Activated CD8-positive, alpha-beta memory T cell treated with anti-CD3 and anti-CD28 coated beads, Interleukin-2, amount 50 U/mL, for 4 hours (primary cell): ENCODE measurements at regions not wholly inside any gene's neighbourhood (a gene's known extent, or its start where the extent isn't known, plus 50 kb on each side); places are given as distances from the start of the nearest gene placed in this dataset.
"Not testable (repeated sequence)": the region's sequence is repeated elsewhere in the genome, so short reads cannot be mapped to it uniquely, and the experiment has no call there.

Experiments used
- DNase-seq: peaks from one replicate; pipeline ENCODE4 v3.0.0-alpha.2; 2020

DNA sequence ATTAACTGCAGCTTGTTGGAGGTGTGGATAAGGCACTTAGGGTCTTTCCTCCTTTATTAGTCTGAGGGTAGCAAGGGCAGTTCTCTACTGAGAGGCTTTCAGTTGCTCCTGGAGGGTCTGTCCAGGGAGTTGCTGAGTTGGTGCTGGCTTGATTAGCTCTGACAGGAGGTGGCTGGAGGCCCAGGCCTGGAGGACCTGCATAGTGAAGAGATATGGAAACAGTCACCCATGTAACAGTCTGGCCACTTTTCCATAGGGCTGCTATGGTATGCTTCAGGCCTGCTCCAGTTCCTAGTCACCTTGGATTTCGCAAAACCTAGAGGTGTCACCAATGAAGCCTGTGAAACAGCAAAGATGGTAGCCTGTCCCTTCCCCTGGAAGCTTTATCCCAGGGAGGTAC lies 143.3 kb upstream of the SLC38A2 start:
- DNase-seq, result no peak

DNA sequence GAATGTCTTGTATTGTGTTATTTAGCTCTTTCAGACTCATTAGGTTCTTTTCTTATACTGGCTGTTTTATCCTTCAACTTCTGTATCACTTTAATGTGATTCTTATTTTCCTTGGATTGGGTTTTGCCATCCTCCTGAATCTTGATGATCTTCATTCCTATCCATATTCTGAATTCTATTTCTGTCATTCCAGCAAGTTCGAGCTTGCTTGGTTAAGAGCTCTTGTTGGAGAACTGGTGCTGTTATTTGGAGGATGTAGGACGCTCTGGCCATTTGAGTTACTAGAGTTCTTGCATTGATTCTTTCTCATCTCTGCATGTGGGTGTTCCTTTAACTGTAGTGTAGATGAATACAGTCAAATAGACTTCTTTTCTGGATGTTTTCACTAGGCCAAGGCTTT lies 142.3 kb upstream of the SLC38A2 start:
- no peak for DNase-seq

DNA sequence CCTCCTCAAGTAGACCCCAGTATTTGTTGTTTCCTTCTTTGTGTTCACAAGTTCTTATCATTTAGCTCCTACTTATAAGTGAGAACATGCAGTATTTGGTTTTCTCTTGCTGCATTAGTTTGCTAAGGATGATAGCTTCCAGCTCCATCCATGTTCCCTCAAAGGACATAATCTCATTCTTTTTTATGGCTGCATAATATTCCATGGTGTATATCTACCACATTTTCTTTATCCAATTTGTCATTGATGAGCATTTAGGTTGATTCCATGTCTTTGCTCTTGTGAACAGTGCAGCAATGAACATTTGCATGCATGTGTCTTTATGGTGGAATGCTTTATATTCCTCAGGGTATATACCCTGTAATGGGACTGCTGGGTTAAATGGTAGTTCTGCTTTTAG lies 137.7 kb upstream of the SLC38A2 start:
- DNase-seq, result not testable (repeated sequence)

DNA sequence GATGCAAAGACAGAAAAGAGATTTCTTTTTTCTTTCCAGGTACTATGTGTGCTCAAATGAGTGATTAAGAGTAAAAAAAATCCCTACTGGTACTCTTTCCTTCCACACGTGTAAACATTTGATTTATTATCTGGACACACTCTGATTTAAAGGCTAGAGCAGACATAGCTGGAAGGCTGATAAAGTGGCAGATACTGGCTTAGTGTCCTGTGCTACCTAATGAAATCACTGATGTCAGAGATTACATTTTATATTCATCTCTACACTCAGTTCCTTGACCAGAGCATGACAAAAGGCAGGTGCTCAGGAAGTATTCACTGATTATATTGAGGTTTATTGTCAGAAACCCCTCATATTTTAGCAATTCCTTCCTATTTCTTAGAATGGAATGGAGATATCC lies 136.6 kb upstream of the SLC38A2 start:
- DNase-seq, result no peak

DNA sequence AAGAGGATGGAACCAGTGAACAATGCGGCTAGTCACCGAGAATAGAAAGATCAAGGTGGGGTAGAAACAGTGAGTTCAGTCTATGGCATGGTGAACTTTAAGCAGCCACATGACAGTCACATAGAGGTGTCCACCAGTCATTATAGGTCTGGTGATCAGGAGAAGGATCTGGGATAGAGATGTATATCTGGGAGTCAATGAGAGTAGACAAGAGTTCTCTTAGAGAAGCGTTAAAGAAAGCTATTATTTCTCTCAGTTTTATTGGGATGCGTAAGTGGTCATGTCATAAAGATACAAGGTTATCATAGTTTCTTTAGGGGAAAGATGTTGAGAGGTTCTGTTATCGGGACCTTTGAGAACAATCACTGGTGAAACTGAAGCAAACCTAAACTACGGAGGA lies 136.1 kb upstream of the SLC38A2 start:
- DNase-seq, result no peak

DNA sequence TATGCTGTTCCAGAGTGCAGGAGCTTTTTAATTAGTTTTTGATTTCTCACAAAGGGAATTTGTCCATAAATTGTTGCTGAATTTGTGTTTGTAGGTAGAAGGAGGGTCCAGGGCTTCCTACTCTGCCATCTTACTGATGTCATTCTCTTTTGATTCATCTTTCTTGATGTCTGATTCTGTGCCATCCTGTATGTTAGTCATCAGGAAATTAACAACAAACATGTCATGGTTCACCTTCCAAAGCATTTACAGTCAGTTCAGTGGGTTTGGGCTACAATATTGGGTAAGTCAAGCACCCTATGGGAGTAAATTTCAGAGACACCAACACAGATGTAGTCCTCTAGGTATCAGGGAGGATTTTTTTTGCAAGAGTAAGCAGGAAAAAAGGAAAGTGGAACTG lies 135.2 kb upstream of the SLC38A2 start:
- no peak for DNase-seq

DNA sequence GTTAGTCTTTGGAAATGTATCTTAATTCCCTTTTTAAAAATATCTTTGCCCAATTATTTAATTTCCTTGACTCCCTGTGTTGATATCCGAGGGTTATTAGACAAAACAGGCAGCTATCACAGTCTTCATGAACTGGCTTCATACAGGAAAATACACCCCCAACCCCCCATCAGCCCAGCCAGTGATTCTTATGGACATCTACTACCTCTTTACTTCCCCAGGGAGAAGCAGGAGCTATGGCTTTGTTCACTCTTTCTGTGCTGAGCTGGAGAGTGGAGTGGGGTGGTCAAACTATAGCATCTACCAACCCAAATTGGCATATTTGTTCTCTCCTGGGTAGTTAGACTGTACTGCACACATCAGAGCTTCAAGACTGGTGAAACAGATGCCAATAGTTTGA lies 134.4 kb upstream of the SLC38A2 start:
- DNase-seq, result no peak

DNA sequence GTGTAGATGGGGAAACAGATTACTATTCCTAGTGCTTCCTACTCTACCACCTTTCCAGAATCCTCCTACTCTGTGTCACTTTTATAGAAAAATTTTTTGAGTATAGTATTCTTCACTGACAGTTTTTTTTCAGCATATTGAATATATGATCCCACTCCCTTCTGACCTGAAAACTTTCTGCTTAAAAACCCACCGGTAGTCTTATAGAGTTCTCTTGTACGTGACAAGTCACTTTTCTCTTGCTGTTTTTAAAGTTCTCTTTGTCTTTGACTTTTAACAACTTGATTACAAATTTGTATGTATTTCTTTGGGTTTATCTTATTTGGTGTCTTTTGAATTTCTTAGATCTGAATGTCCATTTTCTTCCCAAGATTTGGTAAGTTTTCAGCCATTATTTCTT lies 133.6 kb upstream of the SLC38A2 start:
- DNase-seq, result no peak

DNA sequence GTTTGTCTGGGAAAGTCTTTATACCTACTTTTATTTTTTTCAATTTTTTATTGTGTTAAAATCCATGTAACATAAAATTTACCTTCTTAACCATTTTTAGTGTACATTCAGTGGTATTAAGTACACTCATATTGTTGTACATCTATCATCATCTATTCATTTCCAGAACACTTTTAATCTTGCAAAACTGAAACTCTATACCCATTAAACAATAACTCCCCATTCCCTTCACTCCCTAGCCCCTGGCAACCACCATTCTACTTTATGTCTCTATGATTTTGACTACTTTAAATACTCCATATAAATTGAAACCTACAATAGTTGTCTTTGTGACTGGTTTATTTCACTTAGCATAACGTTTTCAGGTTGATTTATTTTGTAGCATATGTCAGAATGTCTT lies 131.9 kb upstream of the SLC38A2 start:
- no peak for DNase-seq

DNA sequence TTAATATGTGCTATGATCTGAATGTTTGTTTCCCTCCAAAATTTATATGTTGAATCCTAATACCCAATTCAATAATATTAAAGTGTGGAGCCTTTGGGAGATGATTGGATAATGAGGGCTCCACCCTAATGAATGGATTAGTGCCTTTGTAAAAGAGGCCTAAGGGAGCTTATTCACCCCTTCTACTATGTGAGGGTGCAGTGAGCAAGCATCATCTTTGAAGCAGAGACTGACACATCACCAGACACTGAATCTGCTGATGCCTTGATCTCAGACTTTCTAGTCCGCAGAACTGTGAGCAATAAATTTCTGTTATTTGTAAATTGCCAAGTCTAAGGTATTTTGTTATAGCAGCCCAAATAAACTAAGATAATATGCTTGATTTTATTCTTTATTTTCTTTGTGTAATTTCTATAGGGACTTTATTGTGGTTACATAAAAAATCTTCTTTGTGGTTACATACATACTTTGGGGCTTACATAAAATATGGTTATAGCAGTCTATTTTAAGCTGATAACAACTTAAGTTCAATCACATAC lies 131.1 kb upstream of the SLC38A2 start:
- DNase-seq, result no peak

DNA sequence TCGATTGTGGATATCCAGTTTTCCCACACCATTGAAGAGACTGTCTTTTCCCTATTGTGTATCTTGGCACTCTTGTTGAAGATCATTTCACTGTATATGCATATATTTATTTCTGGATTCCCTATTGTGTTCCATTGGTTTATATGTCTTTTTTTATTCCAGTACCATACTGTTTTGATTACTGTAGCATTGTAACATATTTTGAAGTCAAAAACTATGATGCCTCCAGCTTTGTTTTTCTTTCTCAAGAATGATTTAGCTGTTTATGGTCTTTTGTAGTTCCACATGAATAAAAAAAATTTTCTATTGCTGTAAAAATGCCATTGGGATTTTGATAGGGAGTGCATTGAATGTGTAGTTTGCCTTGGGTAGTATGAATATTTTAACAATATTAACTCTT lies 128.1 kb upstream of the SLC38A2 start:
- no peak for DNase-seq

DNA sequence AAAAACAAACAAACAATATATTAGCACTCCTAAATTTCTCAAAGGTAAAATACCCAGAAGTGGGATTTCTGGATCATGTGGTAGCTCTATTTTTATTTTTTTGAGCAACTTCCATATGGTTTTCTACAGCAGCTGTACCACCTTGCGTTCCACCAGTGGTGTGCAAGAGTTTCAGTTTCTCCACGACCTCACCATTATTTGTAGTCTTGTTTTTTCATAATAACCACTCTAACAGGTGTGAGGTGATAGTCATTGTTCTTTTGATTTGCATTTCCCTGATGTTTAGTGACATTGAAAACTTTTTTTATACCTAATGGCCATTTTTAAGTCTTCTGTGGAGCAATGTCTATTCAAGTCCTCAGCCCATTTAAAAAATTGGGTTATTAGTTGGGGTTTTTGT lies 127.3 kb upstream of the SLC38A2 start:
- DNase-seq, result no peak

DNA sequence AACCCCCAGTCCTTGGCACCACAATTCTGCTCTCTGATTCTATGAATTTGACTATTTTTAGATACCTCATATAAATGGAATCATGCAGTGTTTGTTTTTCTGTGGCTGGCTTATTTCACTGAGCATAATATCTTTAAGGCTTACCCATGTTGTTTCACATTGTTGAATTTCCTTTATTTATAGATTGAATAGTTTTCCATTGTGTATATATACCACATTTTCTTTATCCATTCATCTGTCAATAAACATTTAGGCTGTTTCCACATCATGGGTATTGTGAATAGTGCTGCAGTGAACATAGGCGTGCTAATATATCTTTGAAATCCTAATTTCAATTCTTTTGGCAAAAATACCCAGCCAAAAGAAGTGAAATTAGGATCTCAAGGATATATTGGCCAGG lies 126.7 kb upstream of the SLC38A2 start:
- DNase-seq, result no peak

DNA sequence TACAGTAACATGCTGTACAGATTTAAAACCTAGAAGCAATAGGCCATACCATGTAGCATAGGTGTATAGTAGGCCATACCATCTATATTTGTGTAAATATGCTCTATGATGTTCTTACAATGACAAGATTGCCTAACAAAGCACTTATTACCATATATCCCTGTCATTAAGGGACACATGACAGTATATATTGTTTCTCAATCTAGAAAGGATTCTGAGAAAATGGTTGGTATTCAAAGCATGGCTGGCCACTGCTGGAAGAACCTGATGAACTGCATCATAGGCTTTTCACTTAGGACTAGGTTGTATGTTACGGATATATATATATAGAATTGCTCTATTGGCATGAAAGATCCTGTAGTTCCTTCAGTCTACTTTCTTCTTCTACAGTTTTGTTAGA lies 125.2 kb upstream of the SLC38A2 start:
- no peak for DNase-seq

DNA sequence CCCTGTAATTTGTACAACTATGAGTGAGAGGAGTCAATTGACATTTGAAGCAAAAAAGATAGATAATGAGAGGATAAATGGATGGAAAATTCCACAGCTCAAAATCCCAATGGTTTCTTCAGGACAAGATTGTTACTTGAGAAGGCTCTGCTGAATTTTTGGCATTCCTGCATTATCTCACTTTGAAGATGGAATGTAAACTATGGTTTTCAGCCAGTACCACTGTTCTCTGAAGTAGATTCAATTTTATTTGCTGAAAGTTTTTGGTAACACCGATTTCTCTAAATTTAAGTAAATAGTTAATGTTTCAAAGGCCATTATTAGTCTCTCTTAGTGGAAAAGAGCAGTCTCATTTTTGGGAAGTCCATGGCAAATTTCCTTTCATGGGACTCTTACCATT lies 121.9 kb upstream of the SLC38A2 start:
- DNase-seq, result no peak

DNA sequence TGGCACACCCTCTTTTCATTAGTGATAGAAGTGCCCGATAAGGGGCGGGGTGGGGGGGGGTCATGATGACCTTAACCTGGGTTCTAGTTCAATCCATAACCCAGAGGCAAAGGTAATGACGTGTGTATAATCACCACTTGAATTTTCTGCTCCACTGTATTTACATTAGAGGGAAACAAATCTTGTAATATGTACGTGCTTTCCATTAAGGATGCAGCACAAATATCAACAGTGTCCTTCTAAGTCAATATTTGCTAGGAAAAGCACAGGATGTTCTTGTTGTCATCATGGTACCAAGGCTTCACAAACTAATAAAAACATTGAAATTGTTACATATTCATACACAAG lies 121.2 kb upstream of the SLC38A2 start:
- DNase-seq, result no peak

DNA sequence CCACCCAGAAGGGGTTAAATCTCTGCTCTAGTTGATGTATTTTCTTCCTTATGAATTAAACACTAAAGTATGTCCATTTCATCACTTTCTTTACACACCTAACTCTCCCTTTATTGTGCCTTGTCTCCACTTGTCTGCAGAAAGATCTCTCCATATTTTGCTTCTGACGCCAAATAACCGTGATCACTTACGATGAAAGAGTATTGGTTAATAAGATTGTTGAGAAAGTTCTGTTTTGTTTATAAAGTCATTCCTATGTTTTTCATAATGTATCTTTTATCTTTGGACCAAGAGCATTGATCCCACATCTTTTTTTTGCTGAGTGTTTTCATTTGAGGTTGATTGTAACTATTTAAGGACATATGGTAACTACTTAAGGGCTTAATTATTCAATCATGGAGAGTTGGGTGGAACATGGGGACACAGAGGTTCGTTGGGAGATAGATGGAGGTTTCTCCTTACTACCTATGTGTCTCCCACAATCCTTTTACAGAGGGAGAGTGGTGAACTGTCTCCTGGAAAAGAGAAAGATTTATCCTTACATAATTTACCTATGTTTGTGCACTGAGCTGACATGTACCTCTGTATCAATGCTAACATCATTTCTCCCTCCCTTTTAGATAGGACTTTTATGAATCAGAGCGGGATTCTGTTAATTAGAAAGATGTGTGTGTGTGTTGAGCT lies 120.7 kb upstream of the SLC38A2 start:
- no peak for DNase-seq

DNA sequence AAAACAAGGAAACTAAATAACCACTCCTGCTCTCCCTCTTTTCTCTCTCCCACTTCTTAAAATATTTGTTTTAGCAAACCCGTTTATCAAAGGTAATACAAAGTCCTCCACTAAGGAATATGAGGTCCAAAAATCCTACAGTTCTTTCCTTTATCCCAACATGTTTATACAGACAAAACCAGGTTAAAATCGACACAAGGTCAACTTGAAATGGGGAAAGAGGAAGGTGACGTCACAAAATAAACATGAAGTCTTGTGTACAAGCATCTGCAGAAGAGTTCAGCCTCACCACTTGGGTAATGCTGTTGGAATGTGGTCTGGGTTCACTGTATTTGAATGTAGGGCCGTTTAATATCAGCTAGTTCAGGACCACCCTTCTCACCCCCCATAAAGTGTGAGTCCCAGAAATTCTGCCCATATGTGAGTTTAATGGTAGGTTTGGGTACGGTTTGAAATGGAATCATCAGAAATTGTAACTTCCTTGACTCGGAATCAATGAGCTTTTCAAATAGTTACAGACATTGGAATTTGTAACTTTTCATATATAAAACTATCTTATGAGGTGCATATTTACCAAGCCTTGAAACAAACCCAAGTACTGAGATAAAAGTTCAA lies 120.0 kb upstream of the SLC38A2 start:
- DNase-seq, result no peak

DNA sequence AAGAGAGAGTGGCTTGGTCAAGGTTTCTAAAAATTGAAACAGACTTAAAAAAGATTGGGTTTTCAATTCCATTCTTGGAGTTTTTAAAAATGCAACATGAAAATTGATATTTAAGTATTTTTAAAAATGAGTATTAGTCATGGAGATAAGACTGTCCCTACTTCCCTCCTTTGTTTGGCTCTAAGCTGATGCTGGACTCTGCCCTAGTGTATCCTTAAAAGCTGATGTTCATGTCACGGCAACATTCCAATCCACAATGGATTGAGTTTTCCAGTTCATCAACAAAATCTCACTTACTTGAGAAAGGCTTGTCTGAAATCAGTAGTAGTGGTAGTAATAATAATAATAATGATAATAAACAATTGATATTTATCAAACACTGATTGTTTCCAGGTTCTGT lies 119.0 kb upstream of the SLC38A2 start:
- no peak for DNase-seq

DNA sequence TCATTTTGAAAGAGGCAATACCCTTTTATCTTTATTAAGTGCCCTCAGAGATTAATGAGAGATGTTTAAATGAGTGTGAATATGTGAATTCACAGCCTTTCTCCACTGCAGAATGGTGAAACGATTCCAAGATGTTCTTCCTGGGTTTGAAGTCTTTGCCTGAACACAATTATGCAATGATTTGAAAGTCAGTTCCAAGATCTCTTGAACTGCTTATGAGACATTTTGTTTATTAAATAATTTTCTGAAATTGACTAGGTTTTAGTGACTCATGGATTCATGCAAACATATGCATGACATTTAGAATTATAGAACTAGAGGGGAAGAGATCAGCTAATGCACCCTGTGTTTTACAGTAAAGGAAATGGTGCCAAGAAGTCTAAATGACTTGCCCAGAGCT lies 118.1 kb upstream of the SLC38A2 start:
- DNase-seq, result no peak

DNA sequence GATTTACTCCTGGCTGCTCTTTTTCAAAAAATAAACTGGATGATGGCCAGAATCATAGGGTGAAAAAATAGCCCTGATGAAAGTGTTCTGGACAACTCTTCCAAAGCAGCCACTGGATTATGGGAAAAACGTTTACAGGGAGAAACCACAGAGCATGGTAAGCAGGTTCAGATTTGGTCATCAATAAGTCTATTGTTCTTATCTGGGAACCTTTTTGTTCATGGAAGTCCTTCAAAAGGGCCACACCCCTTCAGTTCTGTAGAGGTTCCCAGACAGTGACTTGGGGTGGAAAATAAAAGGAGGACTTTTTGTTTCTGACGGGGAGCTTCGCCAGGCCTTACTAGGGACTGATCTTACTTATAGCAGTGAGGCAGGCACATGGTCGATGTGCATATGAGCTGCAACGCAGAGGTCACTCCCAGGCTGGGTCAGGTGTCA lies 117.4 kb upstream of the SLC38A2 start:
- DNase-seq, result no peak

DNA sequence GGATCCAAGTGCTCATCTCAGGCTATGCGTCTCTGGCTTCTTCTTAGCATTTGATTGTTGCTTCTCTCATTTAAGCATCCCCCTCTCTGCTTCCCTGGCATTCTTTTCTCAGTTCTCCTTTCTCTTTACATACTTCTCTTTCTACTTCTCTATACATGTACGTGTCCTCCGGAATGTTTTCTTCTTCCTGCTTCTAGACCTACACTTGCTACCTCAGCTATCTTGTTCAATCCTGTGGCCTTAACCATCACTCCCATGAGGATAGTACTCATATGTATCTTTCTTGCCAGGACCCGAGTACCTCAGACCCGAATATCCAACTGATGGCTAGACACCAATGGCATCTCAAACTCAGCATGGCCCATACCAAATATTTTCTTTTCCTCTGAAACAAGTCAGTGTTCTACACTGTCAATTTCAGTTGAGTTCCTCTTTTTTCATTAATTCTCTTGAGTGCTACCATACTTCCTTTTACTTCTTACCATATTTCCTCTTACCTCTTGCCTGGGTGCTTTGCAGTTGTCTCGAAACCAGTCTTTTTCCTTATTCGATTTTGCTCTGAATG lies 115.1 kb upstream of the SLC38A2 start:
- DNase-seq, result no peak

DNA sequence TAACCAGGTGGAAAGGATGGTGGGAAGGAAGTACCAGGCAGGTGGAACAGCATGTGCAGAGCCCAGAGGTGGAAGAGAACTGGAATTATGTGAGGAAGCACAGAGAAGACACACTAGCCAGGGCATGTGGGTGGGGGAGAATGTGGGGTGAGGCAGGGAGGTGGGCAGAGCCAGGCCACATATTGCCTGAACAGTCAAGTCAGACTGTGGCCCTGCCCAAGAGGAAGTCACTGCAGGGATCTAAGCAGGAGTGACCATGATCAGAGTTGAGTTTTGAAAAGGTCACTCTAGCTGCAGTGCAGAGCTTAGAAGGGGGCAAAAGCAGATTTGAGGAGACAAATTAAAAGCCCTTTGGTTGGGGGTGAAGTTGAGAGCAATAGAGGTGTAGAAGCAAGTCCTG lies 114.0 kb upstream of the SLC38A2 start:
- no peak for DNase-seq

DNA sequence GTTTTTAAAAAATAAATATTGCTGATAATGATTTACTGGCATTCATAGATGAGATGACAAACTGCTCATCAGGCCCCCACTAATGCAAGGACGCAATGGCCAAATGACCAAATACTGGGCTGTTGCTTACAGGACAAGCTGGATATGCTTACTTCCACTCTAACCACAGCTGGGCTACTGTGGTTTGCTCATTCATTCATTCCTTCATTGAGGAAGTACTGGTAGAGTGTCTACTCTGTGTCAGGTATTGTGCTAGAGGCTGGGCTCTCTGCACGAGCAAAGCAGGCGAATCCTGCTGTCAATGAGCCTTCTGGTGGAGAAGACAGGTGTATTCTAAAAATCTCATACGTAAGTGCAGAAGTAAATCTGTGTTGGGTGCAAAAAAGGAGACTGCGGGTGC lies 113.3 kb upstream of the SLC38A2 start:
- DNase-seq, result no peak
